GM23338 (cell line): ENCODE measurements at regions not wholly inside any gene's neighbourhood (a gene's known extent, or its start where the extent isn't known, plus 50 kb on each side); places are given as distances from the start of the nearest gene placed in this dataset.

ENCODE experiments used
- ATAC-seq: fragments of 200-7000 bp; cut with Tn5 transposase; 3 replicates; pipeline ENCODE4 v1.9.1; 2020
- DNase-seq: peaks from one replicate; pipeline ENCODE4 v3.0.0-alpha.2; 2015; ENCODE audit warnings: low spot score
- H2AFZ ChIP-seq: fragments of 200-600 bp; sonication (generic); 2 replicates; pipeline ENCODE4 v1.8.0; 2016; ENCODE audit warnings: antibody characterized with exemption, mild to moderate bottlenecking, moderate library complexity
- H3F3A ChIP-seq: fragments of 200-600 bp; sonication (generic); replicated peaks from 2 replicates; pipeline ENCODE4 v1.8.0; 2017; ENCODE audit warnings: antibody characterized with exemption, mixed run types, low read depth
- H3K27ac ChIP-seq: fragments of 200-600 bp; sonication (generic); 2 replicates; pipeline ENCODE4 v1.6.1; 2016; ENCODE audit warnings: low read depth
- H3K27me3 ChIP-seq: fragments of 200-600 bp; sonication (generic); 2 replicates; pipeline ENCODE4 v1.8.0; 2016; ENCODE audit warnings: mild to moderate bottlenecking, mixed run types, moderate library complexity; ENCODE audit not compliant: insufficient read depth
- H3K36me3 ChIP-seq: fragments of 200-600 bp; sonication (generic); 2 replicates; pipeline ENCODE4 v1.8.0; 2016; ENCODE audit warnings: mild to moderate bottlenecking; ENCODE audit not compliant: insufficient read depth
- H3K4me1 ChIP-seq: fragments of 200-600 bp; sonication (generic); 2 replicates; pipeline ENCODE4 v1.8.0; 2016; ENCODE audit warnings: mild to moderate bottlenecking, moderate library complexity; ENCODE audit not compliant: insufficient read depth
- H3K4me2 ChIP-seq: fragments of 200-600 bp; sonication (generic); 2 replicates; pipeline ENCODE4 v1.7.1; 2017; ENCODE audit warnings: mixed run types
- H3K4me3 ChIP-seq: fragments of 200-600 bp; sonication (generic); 2 replicates; pipeline ENCODE4 v1.6.1; 2016; ENCODE audit warnings: mixed run types
- H3K79me2 ChIP-seq: fragments of 200-600 bp; sonication (generic); replicated peaks from 2 replicates; pipeline ENCODE4 v1.8.0; 2017; ENCODE audit warnings: mild to moderate bottlenecking; ENCODE audit not compliant: insufficient read depth
- H3K9me2 ChIP-seq: fragments of 200-600 bp; sonication (generic); 2 replicates; pipeline ENCODE4 v1.8.0; 2017; ENCODE audit not compliant: insufficient read depth
- H4K20me1 ChIP-seq: fragments of 200-600 bp; sonication (generic); replicated peaks from 2 replicates; pipeline ENCODE4 v1.8.0; 2017; ENCODE audit warnings: mild to moderate bottlenecking; ENCODE audit not compliant: insufficient read depth
- H3K27ac Mint-ChIP-seq: 2 replicates; pipeline ENCODE4 v1.8.0; 2020; ENCODE audit warnings: inconsistent platforms, mild to moderate bottlenecking, moderate library complexity, mixed read lengths
- H3K27me3 Mint-ChIP-seq: 3 replicates; pipeline ENCODE4 v1.8.0; 2022; ENCODE audit warnings: low read depth, mild to moderate bottlenecking, moderate library complexity, mixed read lengths, inconsistent platforms; ENCODE audit not compliant: insufficient read depth, poor library complexity
- H3K36me3 Mint-ChIP-seq: 3 replicates; pipeline ENCODE4 v1.8.0; 2021; ENCODE audit warnings: low read depth, mild to moderate bottlenecking, inconsistent platforms, moderate library complexity, mixed read lengths
- H3K4me1 Mint-ChIP-seq: 3 replicates; pipeline ENCODE4 v1.8.0; 2020; ENCODE audit warnings: mild to moderate bottlenecking, inconsistent platforms, mixed read lengths
- H3K4me3 Mint-ChIP-seq: 3 replicates; pipeline ENCODE4 v1.8.0; 2021; ENCODE audit warnings: moderate library complexity, mild to moderate bottlenecking, inconsistent platforms, mixed read lengths
- H3K9me3 Mint-ChIP-seq: 3 replicates; pipeline ENCODE4 v1.8.0; 2020; ENCODE audit warnings: moderate library complexity, mild to moderate bottlenecking, inconsistent platforms, mixed read lengths
- EZH2phosphoT487 ChIP-seq: fragments of 200-600 bp; sonication (generic); IDR thresholded peaks from one replicate; pipeline ENCODE4 v1.8.1; 2018; ENCODE audit warnings: antibody characterized with exemption; ENCODE audit not compliant: unreplicated experiment
- JUNB ChIP-seq: IDR thresholded peaks from one replicate; pipeline ENCODE4 v1.6.1; 2016; ENCODE audit warnings: antibody characterized with exemption; ENCODE audit not compliant: unreplicated experiment
- NANOG ChIP-seq: IDR thresholded peaks from 2 replicates; pipeline ENCODE4 v1.6.1; 2016; ENCODE audit warnings: antibody characterized with exemption, borderline replicate concordance
- POLR2AphosphoS5 ChIP-seq: IDR thresholded peaks from 2 replicates; pipeline ENCODE4 v1.6.1; 2016; ENCODE audit warnings: antibody characterized with exemption, low read depth
- ZNF114 ChIP-seq: fragments of 250-450 bp; sonication (Bioruptor Pico); IDR thresholded peaks from 2 replicates; pipeline ENCODE4 v1.5.0; 2020; ENCODE audit warnings: mild to moderate bottlenecking, moderate library complexity
- TF ChIP-seq, protein P1 (sequence below), 2 experiments: fragments of 200-600 bp in 1 of 2; sonication (generic) in 1 of 2; conservative IDR thresholded peaks; 2 replicates each; pipeline versions ENCODE4 v1.5.1 to v1.6.1; 2016 to 2017; ENCODE audit warnings: antibody characterized with exemption in 2 of 2, low read depth in 2 of 2, mild to moderate bottlenecking in 2 of 2, moderate library complexity in 1 of 2
- TF ChIP-seq, protein P2 (sequence below): IDR thresholded peaks from 2 replicates; pipeline ENCODE4 v1.6.1; 2016; ENCODE audit warnings: antibody characterized with exemption
- TF ChIP-seq, protein P3 (sequence below): IDR thresholded peaks from one replicate; pipeline ENCODE4 v1.6.1; 2018; ENCODE audit warnings: antibody characterized with exemption; ENCODE audit not compliant: unreplicated experiment

DNA sequence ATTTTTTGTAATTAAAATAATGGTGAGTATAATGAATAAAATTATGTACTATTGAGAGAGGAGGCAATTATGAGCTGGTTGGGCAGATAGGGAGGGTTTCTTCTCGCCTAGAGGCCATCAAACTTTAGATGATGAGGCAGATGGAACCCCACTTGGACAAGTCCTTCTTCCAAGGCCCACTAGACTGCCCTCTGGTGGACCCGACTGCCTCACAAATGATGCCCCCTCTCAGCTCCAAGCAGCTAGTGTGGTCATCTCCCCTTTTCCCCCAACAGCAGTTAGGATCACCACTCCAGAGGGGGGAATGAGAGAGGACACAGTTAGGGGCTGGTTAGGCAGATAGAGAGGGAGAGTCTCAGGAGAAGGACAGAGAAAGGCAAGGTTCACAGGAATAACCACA, 348.0 kb upstream of the CDH18 start:
- Histone ChIP-seq H3K79me2 (no peaks in the 10 kb centered on the region), H3K9me2 (0 out of 2 replicates have a peak, but pooled peaks cover 3% of the 10 kb centered on the region), H3K36me3 (0 out of 2 replicates have a peak, but pooled peaks cover 6% of the 10 kb centered on the region), H3K27ac (no peak overlapping the region), H3F3A (no peaks in the 10 kb centered on the region), H4K20me1 (no peaks in the 10 kb centered on the region), H3K4me1 (peaks cover 8% of the 10 kb centered on the region), H3K4me3 (no peak overlapping the region), H3K4me2 (no peak overlapping the region), H3K27me3 (no peaks in the 10 kb centered on the region), H2AFZ (no peak overlapping the region)
- TF ChIP-seq, protein P1, sequence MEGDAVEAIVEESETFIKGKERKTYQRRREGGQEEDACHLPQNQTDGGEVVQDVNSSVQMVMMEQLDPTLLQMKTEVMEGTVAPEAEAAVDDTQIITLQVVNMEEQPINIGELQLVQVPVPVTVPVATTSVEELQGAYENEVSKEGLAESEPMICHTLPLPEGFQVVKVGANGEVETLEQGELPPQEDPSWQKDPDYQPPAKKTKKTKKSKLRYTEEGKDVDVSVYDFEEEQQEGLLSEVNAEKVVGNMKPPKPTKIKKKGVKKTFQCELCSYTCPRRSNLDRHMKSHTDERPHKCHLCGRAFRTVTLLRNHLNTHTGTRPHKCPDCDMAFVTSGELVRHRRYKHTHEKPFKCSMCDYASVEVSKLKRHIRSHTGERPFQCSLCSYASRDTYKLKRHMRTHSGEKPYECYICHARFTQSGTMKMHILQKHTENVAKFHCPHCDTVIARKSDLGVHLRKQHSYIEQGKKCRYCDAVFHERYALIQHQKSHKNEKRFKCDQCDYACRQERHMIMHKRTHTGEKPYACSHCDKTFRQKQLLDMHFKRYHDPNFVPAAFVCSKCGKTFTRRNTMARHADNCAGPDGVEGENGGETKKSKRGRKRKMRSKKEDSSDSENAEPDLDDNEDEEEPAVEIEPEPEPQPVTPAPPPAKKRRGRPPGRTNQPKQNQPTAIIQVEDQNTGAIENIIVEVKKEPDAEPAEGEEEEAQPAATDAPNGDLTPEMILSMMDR (conservative IDR thresholded peaks at IDR 0.05; ENCODE audit: low read depth in 2 of 2) = peak; percentile 28 to 54; a peak in 3 of 4 replicates
- no peak for TF ChIP-seq POLR2AphosphoS5
- peaks cover 24% of the 10 kb centered on the region for H3K9me3 Mint-ChIP-seq
- H3K4me3 Mint-ChIP-seq = no peak overlapping the region
- H3K4me1 Mint-ChIP-seq = peaks cover 5% of the 10 kb centered on the region
- DNase-seq = peak; percentile 9
- no peak for ATAC-seq
- H3K27ac Mint-ChIP-seq = no peak overlapping the region
- H3K36me3 Mint-ChIP-seq = peaks cover 14% of the 10 kb centered on the region
- no peaks in the 10 kb centered on the region for H3K27me3 Mint-ChIP-seq

DNA sequence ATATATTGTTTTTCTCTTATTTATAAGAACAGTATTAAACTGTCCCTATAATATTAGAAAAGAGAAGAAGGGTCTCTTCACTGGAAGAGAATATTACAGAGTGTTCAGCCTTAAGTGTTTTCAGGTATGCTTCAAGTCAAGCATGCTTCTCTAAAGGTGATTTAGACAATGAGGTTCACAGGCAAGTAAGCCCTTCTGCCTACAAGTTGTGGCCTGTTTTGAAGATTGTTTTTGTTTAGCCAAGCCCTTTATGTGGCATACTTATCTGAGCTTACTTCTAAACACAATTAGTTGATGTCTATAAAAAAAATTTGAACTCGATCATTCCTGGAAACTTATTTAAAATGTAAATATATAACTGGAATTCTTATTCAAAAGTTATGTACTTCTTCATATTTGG, 343.8 kb upstream of the CDH18 start:
- H3K4me3 ChIP-seq = no peak overlapping the region
- 0 out of 2 replicates have a peak, but pooled peaks cover 6% of the 10 kb centered on the region for H3K9me2 ChIP-seq
- no peaks in the 10 kb centered on the region for H3K27me3 ChIP-seq
- ATAC-seq = no peak
- H4K20me1 ChIP-seq = no peaks in the 10 kb centered on the region
- TF ChIP-seq POLR2AphosphoS5 = no peak
- TF ChIP-seq, protein P1 (conservative IDR thresholded peaks at IDR 0.05; ENCODE audit: low read depth in 2 of 2) = no peak
- TF ChIP-seq, protein P2, sequence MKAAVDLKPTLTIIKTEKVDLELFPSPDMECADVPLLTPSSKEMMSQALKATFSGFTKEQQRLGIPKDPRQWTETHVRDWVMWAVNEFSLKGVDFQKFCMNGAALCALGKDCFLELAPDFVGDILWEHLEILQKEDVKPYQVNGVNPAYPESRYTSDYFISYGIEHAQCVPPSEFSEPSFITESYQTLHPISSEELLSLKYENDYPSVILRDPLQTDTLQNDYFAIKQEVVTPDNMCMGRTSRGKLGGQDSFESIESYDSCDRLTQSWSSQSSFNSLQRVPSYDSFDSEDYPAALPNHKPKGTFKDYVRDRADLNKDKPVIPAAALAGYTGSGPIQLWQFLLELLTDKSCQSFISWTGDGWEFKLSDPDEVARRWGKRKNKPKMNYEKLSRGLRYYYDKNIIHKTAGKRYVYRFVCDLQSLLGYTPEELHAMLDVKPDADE = no peak
- TF ChIP-seq EZH2phosphoT487 = no peak
- no peak for TF ChIP-seq NANOG
- TF ChIP-seq JUNB = no peak
- no peak for TF ChIP-seq ZNF114 (CRISPR knock-in tag)
- TF ChIP-seq, protein P3, sequence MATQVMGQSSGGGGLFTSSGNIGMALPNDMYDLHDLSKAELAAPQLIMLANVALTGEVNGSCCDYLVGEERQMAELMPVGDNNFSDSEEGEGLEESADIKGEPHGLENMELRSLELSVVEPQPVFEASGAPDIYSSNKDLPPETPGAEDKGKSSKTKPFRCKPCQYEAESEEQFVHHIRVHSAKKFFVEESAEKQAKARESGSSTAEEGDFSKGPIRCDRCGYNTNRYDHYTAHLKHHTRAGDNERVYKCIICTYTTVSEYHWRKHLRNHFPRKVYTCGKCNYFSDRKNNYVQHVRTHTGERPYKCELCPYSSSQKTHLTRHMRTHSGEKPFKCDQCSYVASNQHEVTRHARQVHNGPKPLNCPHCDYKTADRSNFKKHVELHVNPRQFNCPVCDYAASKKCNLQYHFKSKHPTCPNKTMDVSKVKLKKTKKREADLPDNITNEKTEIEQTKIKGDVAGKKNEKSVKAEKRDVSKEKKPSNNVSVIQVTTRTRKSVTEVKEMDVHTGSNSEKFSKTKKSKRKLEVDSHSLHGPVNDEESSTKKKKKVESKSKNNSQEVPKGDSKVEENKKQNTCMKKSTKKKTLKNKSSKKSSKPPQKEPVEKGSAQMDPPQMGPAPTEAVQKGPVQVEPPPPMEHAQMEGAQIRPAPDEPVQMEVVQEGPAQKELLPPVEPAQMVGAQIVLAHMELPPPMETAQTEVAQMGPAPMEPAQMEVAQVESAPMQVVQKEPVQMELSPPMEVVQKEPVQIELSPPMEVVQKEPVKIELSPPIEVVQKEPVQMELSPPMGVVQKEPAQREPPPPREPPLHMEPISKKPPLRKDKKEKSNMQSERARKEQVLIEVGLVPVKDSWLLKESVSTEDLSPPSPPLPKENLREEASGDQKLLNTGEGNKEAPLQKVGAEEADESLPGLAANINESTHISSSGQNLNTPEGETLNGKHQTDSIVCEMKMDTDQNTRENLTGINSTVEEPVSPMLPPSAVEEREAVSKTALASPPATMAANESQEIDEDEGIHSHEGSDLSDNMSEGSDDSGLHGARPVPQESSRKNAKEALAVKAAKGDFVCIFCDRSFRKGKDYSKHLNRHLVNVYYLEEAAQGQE = no peak
- H3F3A ChIP-seq = no peaks in the 10 kb centered on the region
- peaks cover 5% of the 10 kb centered on the region for H3K36me3 Mint-ChIP-seq
- no peak overlapping the region for H3K4me3 Mint-ChIP-seq
- no peaks in the 10 kb centered on the region for H3K79me2 ChIP-seq
- no peaks in the 10 kb centered on the region for H3K27me3 Mint-ChIP-seq
- DNase-seq = no peak
- H3K4me1 Mint-ChIP-seq = peaks cover 5% of the 10 kb centered on the region
- H3K27ac ChIP-seq = no peak overlapping the region
- 0 out of 2 replicates have a peak, but pooled peaks cover 6% of the 10 kb centered on the region for H3K36me3 ChIP-seq
- H3K4me1 ChIP-seq = peaks cover 12% of the 10 kb centered on the region
- H3K27ac Mint-ChIP-seq = no peak overlapping the region
- H2AFZ ChIP-seq = no peak overlapping the region
- H3K9me3 Mint-ChIP-seq = peaks cover 5% of the 10 kb centered on the region; the same call in 2 of the 3 replicates
- no peak overlapping the region for H3K4me2 ChIP-seq
